ENCODE measurements at regions not wholly inside any gene's neighbourhood (a gene's known extent, or its start where the extent isn't known, plus 50 kb on each side); places are given as distances from the start of the nearest gene placed in this dataset.
A peak's percentile ranks its signal among the peaks of the same experiment; 100 is the strongest.

DNA sequence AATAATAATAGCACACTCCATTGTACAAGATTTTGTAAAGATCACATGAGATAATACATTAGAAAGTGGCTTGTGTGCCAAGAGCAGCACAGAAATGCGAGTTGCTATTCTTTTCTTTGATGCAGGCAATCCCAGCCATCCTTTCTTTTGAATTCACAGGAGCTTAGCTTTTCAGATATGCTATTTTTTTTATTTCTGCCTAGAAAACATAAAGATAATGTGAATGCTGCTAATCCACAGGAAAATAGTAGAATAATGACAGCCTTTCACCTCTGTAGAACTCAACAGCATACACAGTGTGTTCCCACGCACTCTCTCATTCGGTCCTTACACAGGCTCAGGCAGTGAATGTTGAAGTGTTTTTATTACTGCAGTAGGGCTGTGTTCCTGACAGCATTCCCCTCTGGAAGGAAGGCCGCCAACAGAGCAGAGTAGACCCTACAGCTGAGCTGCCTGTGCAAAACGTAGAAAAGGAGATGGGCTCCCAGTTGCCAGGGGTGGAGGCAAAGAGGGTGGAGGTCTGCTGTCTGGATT is 138.8 kb upstream of the TAPT1 start:
- no peak for DNase-seq (ENCODE audit: low read depth)

DNA sequence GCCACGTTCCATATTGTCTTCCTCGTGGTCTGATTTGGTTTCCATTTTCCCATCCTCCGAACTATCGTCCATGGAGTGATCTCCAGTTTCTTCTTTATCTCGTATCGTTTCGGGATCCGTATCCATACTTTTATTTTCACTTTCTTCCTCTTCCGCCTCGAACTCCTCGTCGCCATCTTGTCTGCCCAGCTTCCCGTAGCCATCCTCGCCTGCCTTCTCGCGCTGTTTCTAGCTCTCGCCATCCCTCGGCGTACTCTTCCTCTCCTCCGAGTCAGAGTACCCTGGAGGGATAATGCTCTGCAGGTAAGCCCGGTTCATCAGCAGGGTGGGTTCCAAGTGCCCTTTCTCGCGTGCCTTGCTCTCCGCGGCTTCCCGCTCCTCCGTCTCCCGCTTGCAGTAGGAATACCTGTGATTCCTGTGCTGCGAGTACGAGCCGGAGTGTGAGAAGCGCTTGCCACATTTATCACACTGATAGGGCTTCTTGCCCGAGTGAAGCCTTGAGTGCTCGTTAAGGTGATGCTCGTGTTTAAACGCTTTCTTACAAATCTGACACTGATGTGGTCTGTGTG is 134.5 kb upstream of the TAPT1 start:
- DNase-seq (ENCODE audit: low read depth), result peak; percentile 79

DNA sequence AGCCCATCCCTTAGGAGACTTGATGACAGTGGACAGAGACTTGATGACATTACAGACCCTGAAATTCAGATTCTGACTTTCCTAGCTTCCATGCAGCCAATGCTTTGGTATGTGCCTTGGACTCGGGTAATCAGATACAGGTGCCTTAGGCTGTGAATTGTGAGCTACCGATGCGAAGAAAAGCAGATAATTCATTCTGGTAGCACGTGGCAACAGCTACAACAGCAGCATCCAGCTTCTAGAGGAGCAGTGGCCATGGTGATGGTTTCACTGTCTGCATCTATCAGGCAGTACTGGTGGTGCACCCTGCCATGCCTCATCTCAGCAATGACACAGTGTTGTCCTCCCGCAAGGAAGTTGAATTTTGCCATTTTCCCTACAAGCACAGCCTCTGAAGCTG is 126.9 kb upstream of the TAPT1 start:
- DNase-seq (ENCODE audit: low read depth), result no peak

DNA sequence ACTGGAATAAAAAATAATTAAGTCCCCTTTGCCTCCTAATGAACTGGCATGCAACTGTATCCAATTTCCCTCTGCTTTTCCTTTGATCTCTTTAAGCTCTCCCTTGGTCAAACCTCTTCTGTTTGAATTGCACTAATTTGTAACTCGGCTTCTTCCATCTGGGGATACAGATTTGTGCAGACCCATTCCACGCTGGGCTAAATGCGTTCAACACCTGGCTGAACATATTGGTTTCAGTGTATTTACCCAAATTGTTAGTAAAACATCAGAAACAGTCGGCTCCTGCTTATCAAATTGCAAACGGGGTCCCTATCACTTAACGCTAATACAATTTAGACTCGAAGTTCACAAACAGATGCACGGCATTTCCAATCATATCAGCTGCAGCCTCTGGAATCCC is 124.9 kb upstream of the TAPT1 start:
- no peak for DNase-seq (ENCODE audit: low read depth)

DNA sequence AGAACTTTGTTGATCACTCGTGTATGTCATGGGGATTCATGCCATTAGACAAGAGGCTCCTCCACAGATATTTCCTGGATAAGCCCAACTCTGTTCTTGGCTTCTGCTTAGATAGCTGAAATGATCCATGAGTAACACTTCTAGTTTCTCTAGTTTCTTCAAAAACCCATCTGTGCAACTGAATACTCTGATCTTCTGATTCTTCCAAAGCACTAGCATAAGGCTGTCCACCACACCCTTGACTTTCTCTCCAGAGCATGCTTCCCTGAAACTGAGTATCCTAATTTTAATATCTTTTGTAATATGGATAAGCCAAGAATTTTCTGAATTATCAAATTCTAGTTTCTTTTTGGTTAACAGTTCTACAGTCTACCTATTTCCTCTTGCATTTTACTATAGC is 118.6 kb upstream of the TAPT1 start:
- no peak for DNase-seq (ENCODE audit: low read depth)

DNA sequence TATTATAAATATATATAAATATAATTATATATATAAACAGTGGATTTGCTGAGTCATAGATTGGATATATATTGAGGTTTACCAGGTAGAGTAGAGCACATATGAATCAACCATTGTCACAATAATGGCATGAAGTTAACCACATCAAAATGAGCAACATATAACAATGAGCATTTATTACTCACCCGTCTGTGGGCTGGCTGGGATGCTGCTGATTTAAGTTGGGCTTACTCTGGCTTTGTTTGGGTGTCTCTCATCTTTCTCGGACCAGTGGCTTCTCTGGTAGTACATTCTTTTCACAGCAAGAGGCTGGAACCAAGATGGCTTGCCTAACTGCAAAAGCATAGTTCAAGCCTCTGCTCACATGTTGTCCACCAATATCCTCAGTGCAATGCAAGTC is 111.7 kb upstream of the TAPT1 start:
- DNase-seq (ENCODE audit: low read depth), result peak; percentile 70

DNA sequence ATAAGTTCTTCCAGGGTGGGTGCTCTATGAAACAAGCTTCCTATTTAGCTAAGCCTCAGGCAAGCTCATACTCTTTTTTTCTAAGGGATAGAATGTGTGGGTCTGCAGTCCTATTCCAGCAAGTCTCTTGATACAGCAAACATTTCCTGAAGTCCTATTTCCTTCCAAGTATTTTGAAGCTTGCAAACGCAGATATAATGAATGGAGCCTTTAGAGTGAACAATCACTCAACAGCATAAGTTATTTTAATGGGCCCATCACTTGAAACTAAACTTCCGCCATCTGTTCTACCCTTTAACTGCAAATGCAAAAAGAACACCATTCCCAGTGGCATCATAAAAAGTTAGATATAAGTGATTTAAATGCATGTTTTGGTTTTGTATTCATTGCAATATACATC is 108.3 kb upstream of the TAPT1 start:
- DNase-seq (ENCODE audit: low read depth), result no peak

DNA sequence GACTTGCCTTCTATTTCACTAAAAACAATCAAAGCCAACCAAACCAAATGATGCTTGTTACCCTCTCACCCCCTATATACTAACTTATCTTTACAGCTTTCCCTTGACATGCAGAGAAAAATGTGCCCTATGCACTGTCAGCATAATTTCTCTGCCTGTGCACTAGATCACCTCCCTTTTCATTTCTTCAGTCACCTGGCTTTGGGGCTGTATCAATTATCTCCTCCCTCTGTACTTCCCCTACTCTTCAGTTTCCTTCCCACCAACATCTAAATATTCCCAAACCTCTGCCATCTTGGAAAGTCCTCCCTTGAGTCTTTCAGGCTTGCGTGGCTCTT is 103.5 kb upstream of the TAPT1 start:
- DNase-seq (ENCODE audit: low read depth), result no peak

DNA sequence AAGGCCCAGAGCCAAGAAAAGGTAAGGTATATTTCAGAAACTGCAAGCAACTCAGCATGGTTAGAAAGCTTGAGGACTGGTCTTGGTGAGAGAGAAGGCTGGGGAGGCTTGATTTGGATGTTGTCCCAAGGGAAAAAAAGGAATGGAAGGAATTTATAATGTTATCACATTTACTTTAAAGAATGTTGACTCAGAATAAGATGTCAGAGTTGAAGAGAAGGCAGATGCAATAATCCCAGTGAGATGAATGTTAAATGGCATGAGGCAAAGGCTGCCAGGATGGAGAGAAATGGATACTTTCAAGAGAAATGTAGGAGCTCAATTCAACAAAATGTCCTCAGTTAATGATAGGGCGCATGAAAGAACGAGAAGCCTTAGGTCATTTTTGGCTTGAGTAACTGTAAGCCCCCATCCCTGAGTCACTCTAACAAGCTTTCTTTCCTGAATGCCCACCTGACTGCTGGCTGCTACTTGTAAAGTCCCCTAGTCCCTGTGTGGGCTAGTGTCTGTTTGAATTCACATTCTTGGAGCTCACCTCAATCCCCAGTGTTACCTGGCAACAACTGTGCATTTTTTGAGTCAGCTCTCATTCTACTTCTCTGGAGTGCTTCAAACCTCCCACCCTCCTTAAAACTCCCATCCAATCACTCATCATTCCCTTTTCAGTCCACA is 103.0 kb upstream of the TAPT1 start:
- DNase-seq (ENCODE audit: low read depth), result peak; percentile 3

DNA sequence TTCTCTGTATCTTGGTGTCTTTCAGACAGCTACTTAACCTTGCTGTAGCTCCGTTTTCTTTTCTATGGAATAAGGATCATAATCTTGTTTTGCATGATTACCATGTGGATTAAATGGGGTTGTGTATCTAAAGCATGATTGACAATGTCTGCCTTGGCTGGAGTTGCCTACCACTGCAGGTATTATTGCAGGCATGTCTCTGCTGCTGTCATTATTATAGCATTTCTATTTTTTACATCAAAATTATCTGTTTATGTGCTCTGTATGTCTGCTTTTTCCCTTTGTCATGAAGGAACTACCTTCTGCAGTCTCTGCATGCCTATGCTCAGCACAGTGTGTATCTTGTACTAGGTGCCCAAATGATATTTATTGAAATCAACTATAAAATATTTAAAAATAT is 95.9 kb upstream of the TAPT1 start:
- DNase-seq (ENCODE audit: low read depth), result no peak

DNA sequence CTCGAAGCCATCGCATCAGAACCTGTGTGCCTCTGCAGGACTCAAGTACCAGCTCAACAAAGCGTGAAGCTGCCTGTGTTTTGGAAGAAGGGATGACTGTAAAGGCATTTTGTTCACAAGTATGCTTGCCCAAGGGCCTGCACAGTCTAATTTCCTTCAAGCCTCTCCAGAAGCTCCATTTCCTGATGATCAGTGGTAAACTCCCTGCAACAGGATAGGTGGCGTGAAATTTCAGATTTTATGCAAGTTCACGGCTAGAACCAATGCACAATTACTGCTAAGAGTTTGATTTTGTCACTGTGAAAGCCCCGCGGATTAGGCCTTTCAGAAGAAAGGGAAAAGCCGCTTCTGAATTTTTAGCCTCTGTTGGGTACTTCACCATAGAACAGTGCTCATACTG is 89.2 kb upstream of the TAPT1 start:
- no peak for DNase-seq (ENCODE audit: low read depth)

DNA sequence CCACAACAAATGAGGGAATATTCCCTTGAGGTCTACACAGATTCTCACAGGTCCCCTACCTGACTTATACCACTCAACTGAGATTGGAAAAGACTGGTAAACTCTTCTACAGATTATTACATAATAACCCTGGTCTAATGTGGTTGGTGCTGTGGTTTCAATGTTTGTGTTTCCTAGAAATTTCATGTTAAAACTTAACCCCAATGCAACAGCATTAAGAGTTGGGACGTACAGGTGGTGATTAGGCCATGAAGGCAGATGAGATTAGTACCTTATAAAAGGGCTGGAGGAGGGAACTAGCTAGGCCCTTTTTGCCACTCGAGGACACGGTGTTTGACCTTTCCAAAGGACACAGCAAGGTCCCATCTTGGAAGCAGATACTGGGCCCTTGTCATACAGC is 84.3 kb upstream of the TAPT1 start:
- no peak for DNase-seq (ENCODE audit: low read depth)

DNA sequence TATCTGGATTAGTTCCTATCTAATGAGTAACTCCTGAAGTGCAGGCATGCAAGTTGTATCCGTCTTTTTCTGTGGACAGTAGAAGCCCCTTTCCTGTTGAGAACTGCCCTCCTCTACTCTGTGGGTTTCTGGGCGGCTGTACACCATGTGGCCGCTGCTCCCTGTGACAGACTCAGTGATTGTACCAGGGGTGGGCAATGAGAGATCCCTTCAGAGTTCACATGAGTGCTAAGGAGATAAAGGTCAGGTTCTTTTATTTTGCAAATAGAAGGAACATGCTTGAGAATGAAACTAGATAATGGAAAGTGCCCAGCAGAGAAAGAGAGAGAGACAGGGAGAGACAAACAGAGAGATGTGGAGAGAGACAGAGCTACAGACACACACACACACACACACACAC is 76.4 kb upstream of the TAPT1 start:
- no peak for DNase-seq (ENCODE audit: low read depth)

DNA sequence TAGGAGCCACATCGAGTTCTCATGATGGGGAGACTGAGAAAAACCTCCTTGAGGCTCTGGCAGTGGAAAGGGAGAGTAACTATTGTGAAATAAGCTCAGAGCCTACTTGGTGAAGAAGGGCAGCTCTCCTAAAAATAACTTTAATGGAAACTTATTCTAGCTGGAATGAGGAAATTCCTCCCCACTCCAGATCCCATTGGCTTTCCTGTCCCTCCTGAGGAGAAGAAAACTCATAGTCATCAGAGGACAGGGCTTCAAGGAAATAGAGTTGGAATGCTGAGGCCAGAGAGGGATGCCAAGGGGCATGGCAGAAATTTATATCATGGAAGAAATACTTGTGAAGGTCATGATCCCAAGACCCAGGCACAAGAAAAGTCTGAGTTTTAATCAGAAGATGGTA is 70.7 kb upstream of the TAPT1 start:
- DNase-seq (ENCODE audit: low read depth), result no peak

DNA sequence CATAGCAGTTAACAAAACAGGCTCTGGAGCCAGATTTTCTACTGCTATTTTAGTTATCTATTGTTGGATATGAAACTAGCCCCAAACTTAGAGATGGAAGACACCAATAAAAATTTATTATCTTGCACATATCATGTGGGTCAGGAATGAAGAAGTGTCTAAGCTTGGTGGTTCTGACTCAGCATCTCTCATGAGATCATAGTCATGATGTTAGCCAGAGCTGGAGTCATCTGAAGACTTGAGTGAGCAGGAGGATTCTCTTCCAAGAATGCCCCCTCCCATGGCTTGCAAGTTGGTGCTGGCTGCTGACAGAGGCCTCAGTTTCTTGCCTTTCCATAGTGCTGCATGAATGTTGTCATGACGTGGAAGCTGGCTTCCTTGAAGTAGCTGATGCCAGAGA is 68.2 kb upstream of the TAPT1 start:
- no peak for DNase-seq (ENCODE audit: low read depth)

DNA sequence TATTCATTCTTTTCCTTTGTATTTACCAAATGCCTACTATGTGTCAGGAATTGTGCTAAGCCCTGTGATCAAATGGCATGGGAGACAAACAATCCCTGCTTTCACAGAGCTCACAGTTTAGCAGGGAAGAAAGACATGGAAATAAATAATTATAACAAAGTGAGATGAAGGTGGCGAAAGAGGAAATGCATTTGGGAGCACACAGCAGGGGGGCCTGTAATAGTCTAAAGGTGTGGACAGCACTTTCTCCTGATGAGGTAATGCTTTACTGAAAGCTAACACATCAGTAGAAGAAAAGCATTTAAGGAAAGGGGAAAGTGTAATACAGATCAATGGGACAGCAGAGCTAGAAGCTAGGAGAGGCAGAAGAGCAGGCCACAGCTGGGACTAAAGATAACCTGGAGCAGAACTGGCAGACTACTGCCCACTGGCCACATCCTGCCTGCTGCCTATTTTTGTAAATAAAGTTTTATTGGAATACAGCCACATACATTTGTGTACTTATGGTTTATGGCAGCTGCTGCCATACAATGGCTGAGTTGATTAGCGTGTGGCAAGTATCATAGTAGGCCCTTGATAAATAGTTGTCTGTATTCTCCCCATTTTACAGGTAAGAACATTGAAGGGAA is 67.1 kb upstream of the TAPT1 start:
- DNase-seq (ENCODE audit: low read depth), result no peak

DNA sequence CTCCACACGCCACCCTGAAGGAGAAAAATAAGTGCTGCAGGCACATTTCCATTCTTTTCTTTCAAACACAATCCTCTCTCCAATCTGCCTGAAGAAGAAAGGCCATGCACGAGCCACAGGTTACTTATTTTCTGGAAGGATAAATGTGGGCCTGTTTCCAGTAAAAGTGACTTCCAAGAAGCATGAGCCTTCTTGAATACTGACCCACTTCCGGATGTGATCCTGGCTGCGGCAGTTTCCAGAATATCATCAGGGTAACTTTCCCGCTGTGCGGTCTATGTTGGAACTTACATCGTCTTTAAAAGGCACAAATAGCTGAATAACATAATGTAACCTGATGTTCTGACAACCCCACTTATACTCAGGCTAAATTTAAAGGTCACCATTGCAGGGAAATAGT is 66.3 kb upstream of the TAPT1 start:
- no peak for DNase-seq (ENCODE audit: low read depth)

DNA sequence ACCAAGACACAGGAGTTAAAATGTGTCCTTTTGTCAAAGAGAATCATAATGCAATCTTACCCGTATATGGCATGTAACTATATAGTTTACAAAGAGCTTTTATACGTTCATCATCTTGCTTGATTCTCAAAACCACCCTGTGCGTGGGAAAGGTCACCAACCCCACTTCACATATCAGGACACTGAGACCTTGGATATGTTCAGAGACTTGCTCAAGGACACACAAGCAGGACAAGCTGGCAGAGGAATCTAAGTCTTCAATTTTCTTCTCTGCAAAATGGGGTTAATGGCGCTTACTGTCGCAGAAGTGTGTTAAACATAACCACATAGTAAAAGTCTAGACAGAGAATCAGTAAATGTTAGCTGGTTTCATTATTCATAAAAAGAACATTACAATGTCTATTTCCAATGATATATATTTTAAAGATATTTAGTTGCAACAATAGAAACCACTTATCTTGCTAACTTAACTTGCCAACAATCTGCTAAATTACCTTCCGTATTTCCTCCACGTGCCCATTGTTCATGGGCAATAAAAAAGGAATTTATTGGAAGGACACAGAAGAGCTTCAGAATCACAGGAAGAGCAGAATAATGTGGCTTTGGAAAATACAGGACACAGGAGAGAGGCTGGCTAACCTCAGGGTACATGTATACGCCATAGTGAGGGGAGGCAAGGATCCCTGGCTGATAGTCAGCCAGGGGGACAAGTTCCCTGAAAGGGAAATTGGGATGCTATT is 64.6 kb upstream of the TAPT1 start:
- no peak for DNase-seq (ENCODE audit: low read depth)

DNA sequence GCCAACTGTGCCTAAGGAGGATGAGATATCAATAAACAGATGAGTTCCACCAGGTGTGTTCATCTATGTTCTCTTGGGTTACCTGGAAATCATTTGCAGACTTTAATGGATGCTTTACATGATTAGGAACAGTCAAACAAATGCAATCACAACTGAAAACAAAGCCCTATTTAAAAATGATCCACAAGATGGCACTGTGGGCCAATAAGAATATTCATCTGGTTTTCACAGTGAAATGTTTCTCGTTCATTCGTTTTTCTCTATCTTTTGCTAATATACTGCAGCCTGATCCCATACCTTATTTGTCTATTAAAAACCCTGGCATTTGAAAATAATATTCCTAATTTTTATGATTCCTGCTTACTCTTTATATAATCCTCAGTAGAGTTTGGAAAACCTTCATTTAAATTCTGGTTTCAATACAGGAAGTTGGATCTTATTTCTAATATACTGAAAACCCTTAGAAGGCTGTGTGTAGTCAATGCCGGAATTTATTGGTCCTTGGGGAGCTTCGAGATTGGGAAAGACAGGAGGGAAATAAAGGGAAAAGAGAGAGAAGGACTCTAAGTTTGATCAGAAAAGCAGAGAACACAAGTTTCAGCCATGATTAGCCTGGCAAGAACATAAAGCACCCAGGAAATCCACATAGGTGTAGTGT is 63.8 kb upstream of the TAPT1 start:
- no peak for DNase-seq (ENCODE audit: low read depth)

DNA sequence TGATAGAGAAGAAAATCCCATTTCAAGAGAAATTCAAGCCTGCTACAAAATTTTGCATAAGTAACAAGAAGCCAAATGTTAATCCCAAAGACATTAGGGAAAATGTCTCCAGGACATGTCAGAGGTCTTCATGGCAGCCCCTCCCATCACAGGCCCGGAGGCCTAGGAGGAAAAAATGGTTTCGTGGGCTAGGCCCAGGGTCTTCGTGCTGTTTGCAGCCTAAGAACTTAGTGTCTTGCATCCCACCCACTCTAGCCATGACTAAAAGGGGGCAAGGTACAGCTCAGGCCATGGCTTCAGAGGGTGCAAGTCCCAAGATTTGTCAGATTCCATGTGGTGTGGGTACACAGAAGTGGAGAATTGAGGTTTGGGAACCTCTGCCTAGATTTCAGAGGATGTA is 57.8 kb upstream of the TAPT1 start:
- no peak for DNase-seq (ENCODE audit: low read depth)

DNA sequence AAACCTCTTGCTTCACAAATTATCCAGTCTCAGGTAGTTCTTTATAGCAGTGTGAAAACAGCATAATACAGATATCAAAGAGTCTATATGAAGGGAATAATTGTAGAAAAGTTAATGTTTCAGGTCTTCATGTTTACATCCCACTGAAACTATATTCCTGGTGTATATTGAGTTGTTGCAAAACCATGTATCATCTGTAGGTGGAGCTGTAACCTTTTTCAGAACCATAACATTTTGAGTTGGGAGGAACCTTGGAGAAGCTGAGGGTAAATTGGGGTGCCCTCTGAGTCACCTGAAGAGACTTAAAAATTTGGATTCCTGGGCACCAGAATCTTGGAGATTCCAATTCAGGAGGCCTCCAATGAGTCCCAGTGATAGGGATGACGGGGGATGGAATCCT is 51.9 kb upstream of the TAPT1 start:
- DNase-seq (ENCODE audit: low read depth), result no peak
